H1 (cell line): ENCODE measurements at regions not wholly inside any gene's neighbourhood (a gene's known extent, or its start where the extent isn't known, plus 50 kb on each side); places are given as distances from the start of the nearest gene placed in this dataset.

Experiments used
- CTCF ChIA-PET: fragments of 300-600 bp; sonication (Branson Sonifier 250); formaldehyde crosslinking; loops from one replicate; lab custom pipeline; 2021; ENCODE audit not compliant: partially characterized antibody; lab: Charles Lee
- POLR2A ChIA-PET: fragments of 300-600 bp; sonication (Branson Sonifier 250); formaldehyde crosslinking; loops from one replicate; lab custom pipeline; 2021; ENCODE audit warnings: inconsistent platforms; ENCODE audit not compliant: partially characterized antibody; lab: Charles Lee
- DNase-seq, 2 experiments: peaks; one replicate each; pipeline versions ENCODE4 v3.0.0 to v3.0.0-alpha.2; 2010 to 2022; ENCODE audit warnings: low spot score in 2 of 2, low read depth in 1 of 2, mixed read lengths in 1 of 2
- FAIRE-seq: peaks from 2 replicates; lab custom pipeline; 2011; peaks lifted over from hg19 to GRCh38; lab: Jason Lieb, UNC
- H2AFZ ChIP-seq: 2 replicates; pipeline ENCODE4 v1.8.1; 2012; ENCODE audit warnings: low read length, inconsistent platforms
- H2AK5ac ChIP-seq: 2 replicates; pipeline ENCODE4 v1.6.1; 2013; ENCODE audit warnings: low read depth, low read length
- H2BK120ac ChIP-seq: replicated peaks from 2 replicates; pipeline ENCODE3; 2013; ENCODE audit warnings: low read depth, low read length, inconsistent platforms
- H2BK12ac ChIP-seq: 2 replicates; pipeline ENCODE4 v1.6.1; 2013; ENCODE audit warnings: low read depth, low read length
- H2BK15ac ChIP-seq: 2 replicates; pipeline ENCODE4 v1.6.1; 2013; ENCODE audit warnings: low read length
- H2BK20ac ChIP-seq: 2 replicates; pipeline ENCODE4 v1.6.1; 2013; ENCODE audit warnings: low read length
- H2BK5ac ChIP-seq: 2 replicates; pipeline ENCODE4 v1.6.1; 2013; ENCODE audit warnings: low read depth, low read length
- H3K14ac ChIP-seq: 2 replicates; pipeline ENCODE4 v1.6.1; 2013; ENCODE audit warnings: inconsistent platforms; ENCODE audit not compliant: insufficient read length
- H3K18ac ChIP-seq: 2 replicates; pipeline ENCODE4 v1.6.1; 2013; ENCODE audit warnings: low read length; ENCODE audit errors: extremely low read depth
- H3K23ac ChIP-seq: 2 replicates; pipeline ENCODE4 v1.6.1; 2013; ENCODE audit warnings: inconsistent platforms; ENCODE audit not compliant: insufficient read length
- H3K23me2 ChIP-seq: 2 replicates; pipeline ENCODE4 v1.6.1; 2013; ENCODE audit warnings: low read depth, low read length
- H3K27ac ChIP-seq: 2 replicates; pipeline ENCODE4 v1.6.1; 2011; ENCODE audit warnings: low read depth, low read length, inconsistent platforms
- H3K27me3 ChIP-seq, 4 experiments: replicated peaks in 1 of 4; 1 replicate in 1 of 4; 2 replicates in 3 of 4; pipeline versions ENCODE4 v1.6.1 to v1.8.1; 2011 to 2013; ENCODE audit warnings: low read length in 3 of 4, mild to moderate bottlenecking in 3 of 4, inconsistent platforms in 2 of 4, mixed read lengths in 2 of 4, moderate library complexity in 1 of 4; ENCODE audit not compliant: control insufficient read depth in 3 of 4, insufficient read depth in 3 of 4; ENCODE audit errors: extremely low read depth in 1 of 4
- H3K36me3 ChIP-seq, 4 experiments: 2 replicates each; pipeline versions ENCODE4 v1.6.1 to v1.8.1; 2011 to 2013; ENCODE audit warnings: mild to moderate bottlenecking in 4 of 4, low read length in 3 of 4, moderate library complexity in 2 of 4, control low read depth in 1 of 4, inconsistent platforms in 1 of 4; ENCODE audit not compliant: insufficient read depth in 4 of 4, control insufficient read depth in 2 of 4
- H3K4ac ChIP-seq: replicated peaks from 2 replicates; pipeline ENCODE3; 2013; ENCODE audit warnings: low read length, low read depth, mixed read lengths, inconsistent platforms; ENCODE audit not compliant: insufficient read length
- H3K4me1 ChIP-seq, 4 experiments: replicated peaks in 1 of 4; 1 replicate in 1 of 4; 2 replicates in 3 of 4; pipeline versions ENCODE4 v1.6.1 to v1.8.1; 2011 to 2013; ENCODE audit warnings: low read length in 3 of 4, inconsistent platforms in 2 of 4, mixed read lengths in 1 of 4; ENCODE audit not compliant: insufficient read depth in 4 of 4, control insufficient read depth in 3 of 4
- H3K4me2 ChIP-seq, 2 experiments: 2 replicates each; pipeline versions ENCODE4 v1.6.1 to v1.8.1; 2011 to 2013; ENCODE audit warnings: low read depth in 2 of 2, low read length in 2 of 2, control low read depth in 1 of 2, inconsistent platforms in 1 of 2, mild to moderate bottlenecking in 1 of 2; ENCODE audit not compliant: insufficient read depth in 1 of 2
- H3K4me3 ChIP-seq, 4 experiments: fragments of 200-600, 300-600 bp in 1 of 4; sonication (generic), shearing (Covaris generic), sonication (Bioruptor Twin) in 1 of 4; 2 replicates each; pipeline versions ENCODE4 v1.5.1 to v1.8.1; 2011 to 2016; ENCODE audit warnings: low read length in 4 of 4, low read depth in 3 of 4, control low read depth in 2 of 4, inconsistent platforms in 2 of 4, mild to moderate bottlenecking in 2 of 4, mixed read lengths in 1 of 4, moderate library complexity in 1 of 4; ENCODE audit not compliant: insufficient read depth in 2 of 4; ENCODE audit errors: extremely low read depth in 1 of 4
- H3K56ac ChIP-seq: replicated peaks from 2 replicates; pipeline ENCODE3; 2013; ENCODE audit warnings: low read depth, mild to moderate bottlenecking, mixed read lengths, low read length, inconsistent platforms; ENCODE audit not compliant: insufficient read length
- H3K79me1 ChIP-seq: 2 replicates; pipeline ENCODE4 v1.6.1; 2013; ENCODE audit warnings: low read depth, low read length, control low read depth
- H3K79me2 ChIP-seq, 2 experiments: 2 replicates each; pipeline versions ENCODE4 v1.6.1 to v1.8.1; 2012 to 2013; ENCODE audit warnings: low read length in 2 of 2, mild to moderate bottlenecking in 2 of 2, inconsistent platforms in 1 of 2; ENCODE audit not compliant: insufficient read depth in 2 of 2, control insufficient read depth in 1 of 2
- H3K9ac ChIP-seq, 4 experiments: replicated peaks in 1 of 4; 1 replicate in 1 of 4; 2 replicates in 3 of 4; pipeline versions ENCODE4 v1.6.1 to v1.8.1; 2011 to 2013; ENCODE audit warnings: low read depth in 3 of 4, low read length in 3 of 4, control low read depth in 2 of 4, mild to moderate bottlenecking in 2 of 4, moderate library complexity in 2 of 4, inconsistent platforms in 1 of 4; ENCODE audit errors: extremely low read depth in 1 of 4
- H3K9me3 ChIP-seq, 2 experiments: 2 replicates each; pipeline versions ENCODE4 v1.6.1 to v1.8.1; 2012 to 2013; ENCODE audit warnings: mild to moderate bottlenecking in 2 of 2, moderate library complexity in 2 of 2, control low read depth in 1 of 2, inconsistent platforms in 1 of 2, low read depth in 1 of 2, low read length in 1 of 2, mixed read lengths in 1 of 2; ENCODE audit not compliant: insufficient read depth in 2 of 2
- H4K20me1 ChIP-seq, 2 experiments: replicated peaks in 1 of 2; 2 replicates each; pipeline versions ENCODE3 to v1.8.1; 2011 to 2013; ENCODE audit warnings: inconsistent platforms in 2 of 2, low read length in 2 of 2, mild to moderate bottlenecking in 1 of 2; ENCODE audit not compliant: insufficient read depth in 2 of 2, control insufficient read depth in 1 of 2
- H4K5ac ChIP-seq: 2 replicates; pipeline ENCODE4 v1.6.1; 2013; ENCODE audit warnings: low read length, low read depth, mixed read lengths, inconsistent platforms; ENCODE audit not compliant: insufficient read length
- H4K8ac ChIP-seq: 2 replicates; pipeline ENCODE4 v1.8.0; 2013; ENCODE audit warnings: mild to moderate bottlenecking, moderate library complexity, low read length, inconsistent platforms; ENCODE audit not compliant: insufficient read depth; ENCODE audit errors: extremely low read depth
- H4K91ac ChIP-seq: replicated peaks from 2 replicates; pipeline ENCODE3; 2013; ENCODE audit warnings: low read length, mixed read lengths, inconsistent platforms; ENCODE audit not compliant: insufficient read length
- CEBPB ChIP-seq: IDR thresholded peaks from 2 replicates; pipeline ENCODE4 v1.6.1; 2012; ENCODE audit warnings: low read depth, low read length
- CHD2 ChIP-seq: IDR thresholded peaks from 2 replicates; pipeline ENCODE4 v1.6.1; 2012; ENCODE audit warnings: low read length, improper control_type of control experiment
- EP300 ChIP-seq, 2 experiments: IDR thresholded peaks; 1 replicate in 1 of 2; 2 replicates in 1 of 2; pipeline ENCODE4 v1.6.1; 2011 to 2012; ENCODE audit warnings: low read depth in 2 of 2, low read length in 2 of 2, mild to moderate bottlenecking in 2 of 2, borderline replicate concordance in 1 of 2, inconsistent platforms in 1 of 2, moderate library complexity in 1 of 2
- GABPA ChIP-seq: IDR thresholded peaks from 2 replicates; pipeline ENCODE4 v1.6.1; 2011; ENCODE audit warnings: mild to moderate bottlenecking, low read length, moderate library complexity, borderline replicate concordance; ENCODE audit not compliant: insufficient read depth
- MAFK ChIP-seq: IDR thresholded peaks from 2 replicates; pipeline ENCODE4 v1.6.1; 2012; ENCODE audit warnings: low read depth, mild to moderate bottlenecking, improper control_type of control experiment, low read length
- SAP30 ChIP-seq: fragments of 300-600 bp; sonication (generic); IDR thresholded peaks from 2 replicates; pipeline ENCODE4 v1.7.1; 2012; ENCODE audit warnings: low read length, moderate library complexity, mild to moderate bottlenecking, inconsistent platforms; ENCODE audit not compliant: insufficient read depth, insufficient replicate concordance
- WGBS, 2 experiments: shearing (Covaris generic) in 1 of 2; methylation state at CpG; one replicate each; pipeline versions ENCODE4 v1.1.6 to v1.1.7; 2013 to 2015; ENCODE audit warnings: low lambda C conversion rate in 2 of 2, mixed read lengths in 2 of 2, inconsistent platforms in 1 of 2, low coverage in 1 of 2, missing lambda C conversion rate in 1 of 2; ENCODE audit not compliant: insufficient replicate concordance in 2 of 2, insufficient coverage in 1 of 2, insufficient read length in 1 of 2; ENCODE audit errors: extremely low coverage in 1 of 2, missing lambda C conversion rate in 1 of 2; 5-methylcytosine and 5-hydroxymethylcytosine counted together

- H3K14ac ChIP-seq, result no peak overlapping the region
- no peak overlapping the region for H4K8ac ChIP-seq
- peak overlapping the region; percentile 71; the same call in 1 of the 2 replicates for H2AFZ ChIP-seq
- H3K36me3 ChIP-seq, result no peaks in the 10 kb centered on the region
- no peaks in the 10 kb centered on the region for H3K23me2 ChIP-seq
- no peak overlapping the region for H4K91ac ChIP-seq
- H4K20me1 ChIP-seq, result no peaks in the 10 kb centered on the region
- 0 out of 4 replicates have a peak overlapping the region, but pooled peaks of 1 of the 2 experiments have one; percentile 4 for H3K4me2 ChIP-seq
- no peak overlapping the region for H3K18ac ChIP-seq
- peak overlapping the region; percentile 71; the same call in 1 of the 2 replicates for H2BK5ac ChIP-seq
- H2BK120ac ChIP-seq, result no peak overlapping the region
- ChIA-PET CTCF (no interaction called here), POLR2A (no interaction called here)
- H2BK15ac ChIP-seq, result 0 out of 2 replicates have a peak overlapping the region, but pooled peaks have one; percentile 10
- H3K9ac ChIP-seq, result no peak overlapping the region
- no peaks in the 10 kb centered on the region for H3K79me1 ChIP-seq
- peaks cover 0 to 9% (median 5%) of the 10 kb centered on the region in 4 experiments; a peak in 5 of 7 replicates for H3K4me1 ChIP-seq
- WGBS, 2 experiments, result 71% methylated on average over 14 of the region's 14 CpGs; no CpG with 5 or more reads in 1 of the 2 experiments
- H3K56ac ChIP-seq, result no peak overlapping the region
- H3K4ac ChIP-seq, result peak overlapping the region; percentile 15
- H4K5ac ChIP-seq, result no peak overlapping the region
- H2BK12ac ChIP-seq, result no peak overlapping the region
- TF ChIP-seq SAP30 (no peak), CHD2 (no peak), GABPA (no peak), EP300 (IDR thresholded peaks at IDR 0.05; ENCODE audit: borderline replicate concordance in 1 of 2, low read depth in 2 of 2, low read length in 2 of 2) (no peak), MAFK (no peak), CEBPB (no peak)
- H2BK20ac ChIP-seq, result 0 out of 2 replicates have a peak overlapping the region, but pooled peaks have one; percentile 72
- H2AK5ac ChIP-seq, result no peak overlapping the region
- DNase-seq (no peak), FAIRE-seq (no peak)
- H3K27ac ChIP-seq, result no peak overlapping the region
- H3K9me3 ChIP-seq, result peaks cover 26 to 28% of the 10 kb centered on the region in 2 experiments
- H3K23ac ChIP-seq, result no peak overlapping the region
- no peaks in the 10 kb centered on the region for H3K27me3 ChIP-seq
- no peak overlapping the region for H3K4me3 ChIP-seq
- no peaks in the 10 kb centered on the region for H3K79me2 ChIP-seq
Measured at GRCh38 chr10:31707093-31708039, 221.3 kb downstream of the ARHGAP12 start.
